Stomach (tissue), 4 donors: ENCODE measurements at regions not wholly inside any gene's neighbourhood (a gene's known extent, or its start where the extent isn't known, plus 50 kb on each side); places are given as distances from the start of the nearest gene placed in this dataset.

Experiments
- EP300 ChIP-seq: sonication (generic); formaldehyde crosslinking; IDR thresholded peaks from one replicate; pipeline ENCODE4 v1.6.1; 2017; ENCODE audit warnings: antibody characterized with exemption
- POLR2A ChIP-seq, 4 donors: fragments of 450-650 bp; IDR thresholded peaks; one replicate each; pipeline ENCODE4 v1.6.1; 2016; ENCODE audit warnings: antibody characterized with exemption in 4 of 4, control low read depth in 2 of 4, mild to moderate bottlenecking in 1 of 4, moderate library complexity in 1 of 4
- POLR2AphosphoS5 ChIP-seq, 3 donors: sonication (generic); formaldehyde crosslinking; IDR thresholded peaks; one replicate each; pipeline ENCODE4 v1.6.1; 2016; ENCODE audit warnings: antibody characterized with exemption in 3 of 3
- TF ChIP-seq, protein P1 (sequence below), 7 experiments: fragments of 450-650 bp in 4 of 7; fragments of 200-600 bp in 3 of 7; sonication (generic) in 3 of 7; IDR thresholded peaks; one replicate each; pipeline ENCODE4 v1.5.1; 2016 to 2019; ENCODE audit warnings: antibody characterized with exemption in 7 of 7, control low read depth in 2 of 7, mild to moderate bottlenecking in 1 of 7

DNA sequence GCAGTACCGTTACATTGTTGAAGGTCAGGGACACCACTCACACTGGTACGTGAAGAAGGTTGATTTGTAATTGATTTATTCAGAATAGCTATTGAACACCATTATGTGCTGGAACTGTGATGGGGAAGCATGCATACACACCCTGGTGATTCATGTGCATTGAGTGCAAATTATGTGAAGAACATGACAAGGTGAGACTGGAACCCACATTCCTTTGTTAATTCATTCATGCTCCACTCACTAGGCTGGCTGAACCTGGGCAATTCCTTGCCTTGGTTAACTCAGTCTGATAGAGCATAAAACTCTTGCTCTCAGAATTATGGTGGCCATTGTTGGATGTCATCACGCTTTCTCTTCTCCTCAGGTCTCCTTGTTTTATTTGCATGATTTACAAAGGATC, 67.3 kb upstream of the TPK1 start:
- no peak for TF ChIP-seq POLR2A (IDR thresholded peaks at IDR 0.05)
- TF ChIP-seq EP300 = no peak
- no peak for TF ChIP-seq POLR2AphosphoS5 (IDR thresholded peaks at IDR 0.05)
- TF ChIP-seq, protein P1, sequence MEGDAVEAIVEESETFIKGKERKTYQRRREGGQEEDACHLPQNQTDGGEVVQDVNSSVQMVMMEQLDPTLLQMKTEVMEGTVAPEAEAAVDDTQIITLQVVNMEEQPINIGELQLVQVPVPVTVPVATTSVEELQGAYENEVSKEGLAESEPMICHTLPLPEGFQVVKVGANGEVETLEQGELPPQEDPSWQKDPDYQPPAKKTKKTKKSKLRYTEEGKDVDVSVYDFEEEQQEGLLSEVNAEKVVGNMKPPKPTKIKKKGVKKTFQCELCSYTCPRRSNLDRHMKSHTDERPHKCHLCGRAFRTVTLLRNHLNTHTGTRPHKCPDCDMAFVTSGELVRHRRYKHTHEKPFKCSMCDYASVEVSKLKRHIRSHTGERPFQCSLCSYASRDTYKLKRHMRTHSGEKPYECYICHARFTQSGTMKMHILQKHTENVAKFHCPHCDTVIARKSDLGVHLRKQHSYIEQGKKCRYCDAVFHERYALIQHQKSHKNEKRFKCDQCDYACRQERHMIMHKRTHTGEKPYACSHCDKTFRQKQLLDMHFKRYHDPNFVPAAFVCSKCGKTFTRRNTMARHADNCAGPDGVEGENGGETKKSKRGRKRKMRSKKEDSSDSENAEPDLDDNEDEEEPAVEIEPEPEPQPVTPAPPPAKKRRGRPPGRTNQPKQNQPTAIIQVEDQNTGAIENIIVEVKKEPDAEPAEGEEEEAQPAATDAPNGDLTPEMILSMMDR (IDR thresholded peaks at IDR 0.05) = no peak
